IPS-15b (cell line): ENCODE measurements at regions not wholly inside any gene's neighbourhood (a gene's known extent, or its start where the extent isn't known, plus 50 kb on each side); places are given as distances from the start of the nearest gene placed in this dataset.
"Not testable (repeated sequence)": the region's sequence is repeated elsewhere in the genome, so short reads cannot be mapped to it uniquely, and the experiment has no call there.

ENCODE experiments used
- H3K27me3 ChIP-seq: one replicate; pipeline ENCODE4 v1.6.1; 2013; ENCODE audit warnings: low read length; ENCODE audit not compliant: control insufficient read depth, insufficient read depth
- H3K36me3 ChIP-seq: one replicate; pipeline ENCODE4 v1.6.1; 2013; ENCODE audit warnings: low read length; ENCODE audit not compliant: control insufficient read depth, insufficient read depth
- H3K4me1 ChIP-seq: one replicate; pipeline ENCODE4 v1.6.1; 2013; ENCODE audit warnings: mild to moderate bottlenecking, low read length; ENCODE audit not compliant: control insufficient read depth, insufficient read depth
- H3K4me3 ChIP-seq: one replicate; pipeline ENCODE4 v1.5.1; 2013; ENCODE audit warnings: low read depth, low read length
- H3K9ac ChIP-seq: one replicate; pipeline ENCODE4 v1.6.1; 2013; ENCODE audit warnings: low read depth, mild to moderate bottlenecking, low read length
- H3K9me3 ChIP-seq: one replicate; pipeline ENCODE4 v1.6.1; 2013; ENCODE audit warnings: mild to moderate bottlenecking, low read length; ENCODE audit not compliant: control insufficient read depth, insufficient read depth

- Histone ChIP-seq H3K9ac (no peak overlapping the region), H3K27me3 (no peaks in the 10 kb centered on the region), H3K4me1 (peaks cover 16% of the 10 kb centered on the region), H3K36me3 (no peaks in the 10 kb centered on the region), H3K9me3 (no peaks in the 10 kb centered on the region), H3K4me3 (no peak overlapping the region)
Measured at GRCh38 chr3:150342896-150343467, 65.1 kb upstream of the TSC22D2 start.

GRCh38 chr3:150341891-150342290, 66.2 kb upstream of the TSC22D2 start:
- peaks cover 13% of the 10 kb centered on the region for H3K4me1 ChIP-seq
- no peak overlapping the region for H3K9ac ChIP-seq
- H3K4me3 ChIP-seq, result no peak overlapping the region
- H3K36me3 ChIP-seq, result no peaks in the 10 kb centered on the region
- H3K27me3 ChIP-seq, result no peaks in the 10 kb centered on the region
- H3K9me3 ChIP-seq, result no peaks in the 10 kb centered on the region

DNA sequence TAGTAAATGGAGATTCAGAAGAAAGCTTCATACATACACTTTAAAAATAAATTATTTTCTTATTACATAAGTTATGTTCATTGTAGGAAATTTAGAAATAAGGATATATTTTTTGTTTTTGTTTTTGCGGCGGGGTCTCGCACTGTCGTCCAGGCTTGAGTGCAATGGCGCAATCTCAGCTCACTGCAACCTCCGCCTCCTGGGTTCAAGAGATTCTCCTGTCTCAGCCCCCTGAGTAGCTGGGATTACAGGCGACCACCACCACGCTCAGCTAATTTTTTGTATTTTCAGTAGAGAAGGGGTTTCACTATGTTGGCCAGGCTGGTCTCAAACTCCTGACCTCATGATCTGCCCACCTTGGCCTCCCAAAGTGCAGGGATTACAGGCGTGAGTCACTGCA, 71.7 kb upstream of the TSC22D2 start:
- H3K9me3 ChIP-seq, H3K36me3 ChIP-seq, H3K27me3 ChIP-seq, H3K4me3 ChIP-seq, H3K4me1 ChIP-seq, H3K9ac ChIP-seq: not testable (repeated sequence)

DNA sequence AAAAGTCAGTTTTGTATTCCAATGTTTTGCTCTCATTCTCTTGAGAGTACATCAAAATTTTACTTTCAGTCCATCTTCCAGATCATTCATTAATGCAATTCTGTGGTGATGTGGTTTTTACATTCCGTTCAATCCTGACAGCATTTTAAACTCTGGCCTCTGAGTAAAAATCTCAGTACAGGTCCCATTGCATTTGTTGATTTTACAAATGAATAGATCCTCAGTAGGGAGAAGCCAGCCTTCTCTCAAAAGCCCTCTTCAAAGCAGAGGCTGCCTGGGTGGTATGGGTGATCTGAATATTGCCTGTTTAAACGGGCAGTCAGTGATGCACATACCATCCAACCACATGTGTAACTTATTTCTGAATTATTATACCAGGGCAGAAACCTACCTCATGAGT, 72.5 kb upstream of the TSC22D2 start:
- Histone ChIP-seq H3K4me3 (no peak overlapping the region), H3K9me3 (no peaks in the 10 kb centered on the region), H3K27me3 (no peaks in the 10 kb centered on the region), H3K36me3 (no peaks in the 10 kb centered on the region), H3K4me1 (peaks cover 7% of the 10 kb centered on the region), H3K9ac (no peak overlapping the region)

GRCh38 chr3:150334974-150335373, 73.1 kb upstream of the TSC22D2 start:
- H3K9me3 ChIP-seq, result no peaks in the 10 kb centered on the region
- H3K4me1 ChIP-seq, result peaks cover 7% of the 10 kb centered on the region
- H3K36me3 ChIP-seq, result no peaks in the 10 kb centered on the region
- H3K4me3 ChIP-seq, result no peak overlapping the region
- no peaks in the 10 kb centered on the region for H3K27me3 ChIP-seq
- H3K9ac ChIP-seq, result no peak overlapping the region

DNA sequence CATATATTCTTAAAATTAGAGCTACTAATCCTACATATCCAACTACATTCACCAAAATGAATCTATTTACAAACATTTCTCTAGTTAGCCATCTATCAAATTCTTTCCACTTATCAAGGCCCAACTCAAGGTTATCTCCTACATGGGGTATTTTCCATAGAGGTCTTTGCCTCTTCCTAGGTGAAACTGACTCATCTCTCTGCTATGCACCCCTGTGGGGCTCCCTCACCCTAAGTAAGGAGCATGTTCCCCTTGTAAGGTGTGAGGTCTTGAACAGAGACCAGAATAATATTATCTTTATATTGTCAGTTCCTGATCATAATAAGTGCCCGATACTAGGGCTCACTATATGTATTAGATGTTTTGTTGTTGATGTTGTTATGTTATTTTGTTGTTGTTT, 74.6 kb upstream of the TSC22D2 start:
- H3K9ac ChIP-seq, result no peak overlapping the region
- no peaks in the 10 kb centered on the region for H3K9me3 ChIP-seq
- H3K36me3 ChIP-seq, result no peaks in the 10 kb centered on the region
- no peaks in the 10 kb centered on the region for H3K27me3 ChIP-seq
- no peak overlapping the region for H3K4me3 ChIP-seq
- peaks cover 7% of the 10 kb centered on the region for H3K4me1 ChIP-seq

GRCh38 chr3:150331978-150332568, 76.0 kb upstream of the TSC22D2 start:
- no peak overlapping the region for H3K4me3 ChIP-seq
- peaks cover 7% of the 10 kb centered on the region for H3K4me1 ChIP-seq
- H3K9ac ChIP-seq, result no peak overlapping the region
- H3K9me3 ChIP-seq, result no peaks in the 10 kb centered on the region
- no peaks in the 10 kb centered on the region for H3K27me3 ChIP-seq
- H3K36me3 ChIP-seq, result no peaks in the 10 kb centered on the region

- Histone ChIP-seq H3K36me3 (no peaks in the 10 kb centered on the region), H3K4me1 (peaks cover 2% of the 10 kb centered on the region), H3K27me3 (no peaks in the 10 kb centered on the region), H3K9ac (no peak overlapping the region), H3K9me3 (no peaks in the 10 kb centered on the region), H3K4me3 (no peak overlapping the region)
Measured at GRCh38 chr3:150330872-150331271, 77.2 kb upstream of the TSC22D2 start.

DNA sequence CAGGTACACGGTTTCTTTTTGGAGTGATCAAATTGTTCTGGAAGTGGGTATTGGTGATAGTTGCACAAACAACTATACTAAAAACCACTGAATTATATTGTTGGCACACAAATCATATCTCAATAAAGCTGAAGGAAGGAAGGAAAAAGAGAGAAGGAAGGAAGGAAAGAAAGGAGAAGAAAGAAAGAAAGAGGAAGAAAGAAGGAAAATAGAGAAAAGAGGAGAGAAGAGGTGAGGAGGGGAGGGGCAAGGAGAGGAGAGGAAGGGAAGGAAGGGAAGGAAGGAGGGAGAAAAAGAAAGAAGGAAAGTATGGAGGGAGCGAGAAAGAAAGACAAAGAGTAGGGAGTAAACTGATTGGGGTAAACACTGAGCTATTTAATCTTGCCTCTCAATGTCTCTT, 77.9 kb upstream of the TSC22D2 start:
- Histone ChIP-seq H3K27me3 (no peaks in the 10 kb centered on the region), H3K9ac (no peak overlapping the region), H3K4me3 (no peak overlapping the region), H3K36me3 (no peaks in the 10 kb centered on the region), H3K9me3 (no peaks in the 10 kb centered on the region), H3K4me1 (no peaks in the 10 kb centered on the region)

GRCh38 chr3:150329408-150329807, 78.7 kb upstream of the TSC22D2 start:
- no peak overlapping the region for H3K9ac ChIP-seq
- no peak overlapping the region for H3K4me3 ChIP-seq
- H3K27me3 ChIP-seq, result no peaks in the 10 kb centered on the region
- H3K9me3 ChIP-seq, result no peaks in the 10 kb centered on the region
- no peaks in the 10 kb centered on the region for H3K4me1 ChIP-seq
- no peaks in the 10 kb centered on the region for H3K36me3 ChIP-seq

DNA sequence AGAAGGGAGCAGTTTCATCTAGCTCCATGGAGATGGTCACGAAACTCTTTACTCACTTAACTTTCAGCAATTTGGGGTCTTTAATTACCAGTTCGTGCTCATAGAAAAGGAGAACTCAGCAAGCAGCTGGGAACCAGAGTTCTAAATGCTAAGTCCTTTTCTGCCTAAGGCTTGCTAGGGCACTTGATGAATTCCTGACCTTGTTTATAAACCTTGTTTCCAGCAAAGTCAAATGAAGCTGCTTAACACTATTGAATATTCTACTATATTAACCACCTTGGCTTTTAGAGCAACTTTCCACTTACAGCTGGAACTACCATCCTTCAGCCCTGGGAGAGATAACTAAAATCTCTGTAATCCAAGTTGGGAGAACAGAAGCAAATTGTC, 79.5 kb upstream of the TSC22D2 start:
- no peak overlapping the region for H3K9ac ChIP-seq
- no peaks in the 10 kb centered on the region for H3K36me3 ChIP-seq

GRCh38 chr3:150327678-150328653, 80.1 kb upstream of the TSC22D2 start:
- Histone ChIP-seq H3K27me3 (no peaks in the 10 kb centered on the region), H3K4me3 (no peak overlapping the region), H3K9me3 (no peaks in the 10 kb centered on the region), H3K9ac (no peak overlapping the region), H3K4me1 (no peaks in the 10 kb centered on the region), H3K36me3 (no peaks in the 10 kb centered on the region)

More for the DNA sequence above, 79.5 kb upstream of the TSC22D2 start:
- Histone ChIP-seq H3K4me1 (no peaks in the 10 kb centered on the region), H3K27me3 (no peaks in the 10 kb centered on the region), H3K9me3 (no peaks in the 10 kb centered on the region), H3K4me3 (no peak overlapping the region)
